HG03060 (cell line): ENCODE measurements at regions not wholly inside any gene's neighbourhood (a gene's known extent, or its start where the extent isn't known, plus 50 kb on each side); places are given as distances from the start of the nearest gene placed in this dataset.
"Not testable (repeated sequence)": the region's sequence is repeated elsewhere in the genome, so short reads cannot be mapped to it uniquely, and the experiment has no call there.

Source experiments
- ATAC-seq: cut with Tn5 transposase; IDR thresholded peaks from one replicate; pipeline ENCODE4 v1.9.1; 2021; ENCODE audit warnings: low read depth, moderate number of reproducible peaks; ENCODE audit not compliant: unreplicated experiment

GRCh38 chr9:89690334-89690912 is 85.6 kb downstream of the GADD45G start:
- peak; percentile 92 for ATAC-seq

- no peak for ATAC-seq
Observed at GRCh38 chr9:89695441-89695891, 90.7 kb downstream of the GADD45G start.

GRCh38 chr9:89695979-89696378 is 91.2 kb downstream of the GADD45G start:
- not testable (repeated sequence) for ATAC-seq

GRCh38 chr9:89696780-89697179 is 92.0 kb downstream of the GADD45G start:
- no peak for ATAC-seq

GRCh38 chr9:89697553-89697952 is 92.7 kb downstream of the GADD45G start:
- ATAC-seq: no peak

- ATAC-seq: no peak
Observed at GRCh38 chr9:89698411-89699005, 93.7 kb downstream of the GADD45G start.

- ATAC-seq: no peak
Observed at GRCh38 chr9:89699646-89700045, 94.8 kb downstream of the GADD45G start.

GRCh38 chr9:89701221-89701798 is 96.5 kb downstream of the GADD45G start:
- no peak for ATAC-seq

GRCh38 chr9:89702401-89702800 is 97.6 kb downstream of the GADD45G start:
- ATAC-seq: no peak

- no peak for ATAC-seq
Observed at GRCh38 chr9:89705651-89706050, 100.8 kb downstream of the GADD45G start.

- no peak for ATAC-seq
Observed at GRCh38 chr9:89706086-89706485, 101.3 kb downstream of the GADD45G start.

- no peak for ATAC-seq
Observed at GRCh38 chr9:89706731-89707191, 101.9 kb downstream of the GADD45G start.

- ATAC-seq: no peak
Observed at GRCh38 chr9:89710697-89711096, 105.9 kb downstream of the GADD45G start.

GRCh38 chr9:89711866-89712265 is 107.1 kb downstream of the GADD45G start:
- no peak for ATAC-seq

- no peak for ATAC-seq
Observed at GRCh38 chr9:89712283-89712682, 107.5 kb downstream of the GADD45G start.

- no peak for ATAC-seq
Observed at GRCh38 chr9:89714321-89714720, 109.5 kb downstream of the GADD45G start.

- no peak for ATAC-seq
Observed at GRCh38 chr9:89715318-89715858, 110.6 kb downstream of the GADD45G start.

GRCh38 chr9:89715881-89716280 is 111.1 kb downstream of the GADD45G start:
- no peak for ATAC-seq

- no peak for ATAC-seq
Observed at GRCh38 chr9:89716559-89716958, 111.7 kb downstream of the GADD45G start.

GRCh38 chr9:89718176-89718575 is 113.4 kb downstream of the GADD45G start:
- no peak for ATAC-seq

GRCh38 chr9:89718651-89719050 is 113.8 kb downstream of the GADD45G start:
- ATAC-seq: no peak

GRCh38 chr9:89719202-89719601 is 114.4 kb downstream of the GADD45G start:
- no peak for ATAC-seq
